Lower lobe of right lung (tissue), 2 donors: ENCODE measurements at regions not wholly inside any gene's neighbourhood (a gene's known extent, or its start where the extent isn't known, plus 50 kb on each side); places are given as distances from the start of the nearest gene placed in this dataset.

Experiments used
- ATAC-seq, 2 donors: fragments of 200-7000 bp; cut with Tn5 transposase; one replicate each; pipeline ENCODE4 v1.9.1; 2020 to 2022; ENCODE audit warnings: mild to moderate bottlenecking in 2 of 2, moderate library complexity in 2 of 2
- DNase-seq: peaks from one replicate; pipeline ENCODE4 v3.0.0-alpha.2; 2020
- H3K27ac ChIP-seq: fragments of 200-600 bp; one replicate; pipeline ENCODE4 v1.8.0; 2022
- H3K27me3 ChIP-seq: fragments of 200-600 bp; one replicate; pipeline ENCODE4 v1.8.0; 2022; ENCODE audit warnings: low read depth
- H3K36me3 ChIP-seq: fragments of 200-600 bp; one replicate; pipeline ENCODE4 v1.8.0; 2022; ENCODE audit warnings: mild to moderate bottlenecking
- H3K4me1 ChIP-seq: fragments of 200-600 bp; one replicate; pipeline ENCODE4 v1.8.0; 2022
- H3K4me3 ChIP-seq: fragments of 200-600 bp; one replicate; pipeline ENCODE4 v1.8.0; 2022; ENCODE audit warnings: mild to moderate bottlenecking
- H3K9me3 ChIP-seq: fragments of 200-600 bp; one replicate; pipeline ENCODE4 v1.8.0; 2022
- intact Hi-C: fragments of 100-400 bp; cut with DNase I; formaldehyde crosslinking; loops from one replicate; pipeline ENCODE4 v1.11.0; 2022
- TF ChIP-seq, protein P1 (sequence below): fragments of 200-600 bp; IDR thresholded peaks from one replicate; pipeline ENCODE4 v1.8.0; 2022; ENCODE audit warnings: antibody characterized with exemption, mild to moderate bottlenecking
- donor health status: DM: no; HTN: yes; CAD: no; lungs with severe emphysema.

DNA sequence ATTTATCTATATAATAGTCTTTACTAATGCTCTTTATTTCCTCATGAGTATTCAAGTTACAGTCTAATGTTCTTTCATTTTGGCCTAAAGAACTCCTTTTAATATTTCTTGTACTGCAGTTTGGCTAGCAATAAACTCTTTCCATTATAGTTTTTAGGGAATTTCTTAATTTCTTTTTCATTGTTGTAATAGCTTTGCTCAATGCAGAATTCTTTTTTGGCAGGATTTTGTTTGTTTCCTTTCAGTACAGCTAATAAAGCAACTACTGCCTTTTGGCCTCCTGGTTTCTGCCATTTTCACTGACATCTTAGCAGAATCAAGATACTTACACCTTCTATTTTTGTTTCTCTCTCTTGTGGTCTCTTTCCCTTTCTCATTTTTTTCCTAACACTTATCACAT lies 390.4 kb upstream of the RGPD4 start:
- intact Hi-C loops, result no loop called here
- no peak for DNase-seq
- Histone ChIP-seq H3K27ac (no peak overlapping the region), H3K4me3 (no peak overlapping the region), H3K36me3 (no peaks in the 10 kb centered on the region), H3K9me3 (no peaks in the 10 kb centered on the region), H3K27me3 (no peaks in the 10 kb centered on the region), H3K4me1 (no peaks in the 10 kb centered on the region)
- TF ChIP-seq, protein P1, sequence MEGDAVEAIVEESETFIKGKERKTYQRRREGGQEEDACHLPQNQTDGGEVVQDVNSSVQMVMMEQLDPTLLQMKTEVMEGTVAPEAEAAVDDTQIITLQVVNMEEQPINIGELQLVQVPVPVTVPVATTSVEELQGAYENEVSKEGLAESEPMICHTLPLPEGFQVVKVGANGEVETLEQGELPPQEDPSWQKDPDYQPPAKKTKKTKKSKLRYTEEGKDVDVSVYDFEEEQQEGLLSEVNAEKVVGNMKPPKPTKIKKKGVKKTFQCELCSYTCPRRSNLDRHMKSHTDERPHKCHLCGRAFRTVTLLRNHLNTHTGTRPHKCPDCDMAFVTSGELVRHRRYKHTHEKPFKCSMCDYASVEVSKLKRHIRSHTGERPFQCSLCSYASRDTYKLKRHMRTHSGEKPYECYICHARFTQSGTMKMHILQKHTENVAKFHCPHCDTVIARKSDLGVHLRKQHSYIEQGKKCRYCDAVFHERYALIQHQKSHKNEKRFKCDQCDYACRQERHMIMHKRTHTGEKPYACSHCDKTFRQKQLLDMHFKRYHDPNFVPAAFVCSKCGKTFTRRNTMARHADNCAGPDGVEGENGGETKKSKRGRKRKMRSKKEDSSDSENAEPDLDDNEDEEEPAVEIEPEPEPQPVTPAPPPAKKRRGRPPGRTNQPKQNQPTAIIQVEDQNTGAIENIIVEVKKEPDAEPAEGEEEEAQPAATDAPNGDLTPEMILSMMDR, result no peak
- ATAC-seq, result no peak

DNA sequence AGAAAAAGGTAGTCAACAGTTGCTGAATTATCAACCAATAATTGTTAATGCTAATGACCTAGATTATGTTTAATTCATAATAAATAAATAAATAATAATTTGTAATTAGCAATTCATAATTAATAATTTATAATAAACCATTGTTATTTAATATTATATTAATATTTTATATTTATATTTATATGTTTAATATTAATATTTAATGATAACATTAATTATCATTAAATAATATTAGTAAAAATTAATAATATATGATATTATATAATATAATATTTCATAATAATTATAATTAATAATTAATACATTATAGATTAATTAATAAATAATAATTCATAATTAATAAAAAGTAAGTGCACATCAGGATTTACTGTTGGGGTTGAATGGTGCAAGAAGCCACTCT lies 389.4 kb upstream of the RGPD4 start:
- Histone ChIP-seq H3K9me3 (no peaks in the 10 kb centered on the region), H3K4me1 (no peaks in the 10 kb centered on the region), H3K4me3 (no peak overlapping the region), H3K27me3 (no peaks in the 10 kb centered on the region), H3K27ac (no peak overlapping the region), H3K36me3 (no peaks in the 10 kb centered on the region)
- TF ChIP-seq, protein P1, result no peak
- intact Hi-C loops, result no loop called here
- no peak for DNase-seq
- no peak for ATAC-seq

DNA sequence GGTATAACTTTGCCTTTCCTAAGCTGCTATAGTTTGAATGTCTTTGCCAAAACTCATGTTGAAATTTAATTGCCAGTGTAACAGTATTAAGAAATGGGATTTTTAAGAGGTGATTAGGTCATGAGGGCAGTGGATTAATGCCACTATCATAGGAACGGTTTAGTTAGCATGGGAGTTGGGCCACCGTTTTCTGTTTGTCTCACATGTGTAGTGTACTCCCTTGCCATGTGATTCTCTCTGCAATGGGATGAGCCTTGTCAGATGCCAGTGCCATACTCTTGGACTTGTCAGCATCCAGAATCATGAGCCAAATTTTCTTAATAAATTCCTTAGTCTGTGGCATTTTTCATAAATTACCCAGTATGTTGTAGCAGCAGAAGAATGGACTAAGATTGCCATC lies 388.9 kb upstream of the RGPD4 start:
- H3K9me3 ChIP-seq, result no peaks in the 10 kb centered on the region
- intact Hi-C loops, result no loop called here
- TF ChIP-seq, protein P1, result no peak
- no peak overlapping the region for H3K4me3 ChIP-seq
- H3K27me3 ChIP-seq, result no peaks in the 10 kb centered on the region
- DNase-seq (no peak), ATAC-seq (no peak)
- H3K36me3 ChIP-seq, result no peaks in the 10 kb centered on the region
- no peaks in the 10 kb centered on the region for H3K4me1 ChIP-seq
- no peak overlapping the region for H3K27ac ChIP-seq

DNA sequence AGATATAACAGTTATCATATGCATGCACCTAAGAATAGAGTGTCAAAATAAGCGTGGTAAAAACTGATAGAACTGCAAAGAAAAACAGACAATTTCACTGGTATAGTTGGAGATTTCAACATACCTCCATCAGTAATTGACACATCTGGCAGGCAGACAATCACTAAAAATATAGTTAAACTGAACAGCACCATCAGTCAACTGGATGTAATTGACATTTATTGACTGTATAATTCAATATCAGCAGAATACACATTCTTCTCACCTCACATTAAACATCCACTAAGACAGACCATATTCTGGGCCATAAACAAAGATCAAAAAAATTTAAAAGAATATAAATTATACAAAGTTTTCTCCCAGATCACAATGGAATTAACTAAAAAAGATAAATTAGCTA lies 378.5 kb upstream of the RGPD4 start:
- no peak overlapping the region for H3K27ac ChIP-seq
- intact Hi-C loops, result no loop called here
- H3K9me3 ChIP-seq, result no peaks in the 10 kb centered on the region
- ATAC-seq (no peak), DNase-seq (no peak)
- no peaks in the 10 kb centered on the region for H3K27me3 ChIP-seq
- H3K4me1 ChIP-seq, result no peaks in the 10 kb centered on the region
- TF ChIP-seq, protein P1, result no peak
- no peaks in the 10 kb centered on the region for H3K36me3 ChIP-seq
- H3K4me3 ChIP-seq, result no peak overlapping the region

DNA sequence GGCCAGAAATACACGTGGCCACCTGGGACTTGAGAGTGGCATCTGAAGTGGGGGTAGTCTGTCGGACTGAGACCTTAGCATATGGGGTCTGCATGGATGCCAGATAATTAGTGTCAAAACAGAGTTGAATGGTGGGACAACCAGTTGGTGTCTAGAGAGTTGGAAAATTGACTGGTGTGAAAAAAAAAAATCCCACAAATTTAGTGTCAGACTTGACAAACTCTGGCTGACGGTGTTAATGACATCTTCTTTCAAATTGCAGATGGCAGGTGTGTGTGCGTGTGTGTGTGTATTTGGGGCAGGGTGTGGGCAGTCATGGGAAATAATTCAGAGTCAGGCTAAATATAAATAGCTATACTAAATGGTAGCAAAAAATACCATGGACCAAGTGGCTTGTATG lies 365.4 kb upstream of the RGPD4 start:
- Histone ChIP-seq H3K4me1 (no peaks in the 10 kb centered on the region), H3K27ac (no peak overlapping the region), H3K27me3 (no peaks in the 10 kb centered on the region), H3K36me3 (no peaks in the 10 kb centered on the region), H3K9me3 (no peaks in the 10 kb centered on the region), H3K4me3 (no peak overlapping the region)
- DNase-seq (no peak), ATAC-seq (no peak)
- intact Hi-C loops, result no loop called here
- TF ChIP-seq, protein P1, result no peak

DNA sequence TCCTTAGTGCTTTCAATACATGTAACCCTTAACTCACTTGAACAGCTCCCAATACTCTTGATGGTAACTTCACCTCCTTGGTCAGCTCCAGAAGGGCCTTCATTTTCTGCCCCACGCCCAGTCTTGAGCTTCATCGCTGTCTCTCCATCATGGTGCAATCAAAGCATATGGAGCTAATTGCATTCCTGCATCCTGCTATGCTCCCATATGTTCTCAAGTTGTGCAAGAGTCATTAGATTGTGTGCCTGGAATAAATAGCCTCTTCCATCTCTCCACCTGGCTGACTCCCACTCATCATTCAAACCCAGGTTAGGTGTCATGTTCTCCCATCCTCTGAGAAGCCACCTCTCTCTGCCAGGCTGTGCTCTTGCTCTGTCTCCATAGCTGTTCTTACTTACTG lies 364.5 kb upstream of the RGPD4 start:
- no peak for ATAC-seq
- intact Hi-C loops, result no loop called here
- no peak overlapping the region for H3K27ac ChIP-seq
- DNase-seq, result no peak
- TF ChIP-seq, protein P1, result no peak
- no peak overlapping the region for H3K4me3 ChIP-seq
- H3K36me3 ChIP-seq, result no peaks in the 10 kb centered on the region
- H3K4me1 ChIP-seq, result no peaks in the 10 kb centered on the region
- H3K9me3 ChIP-seq, result no peaks in the 10 kb centered on the region
- H3K27me3 ChIP-seq, result no peaks in the 10 kb centered on the region
